ENCODE measurements at regions not wholly inside any gene's neighbourhood (a gene's known extent, or its start where the extent isn't known, plus 50 kb on each side); places are given as distances from the start of the nearest gene placed in this dataset.
"Not testable (repeated sequence)": the region's sequence is repeated elsewhere in the genome, so short reads cannot be mapped to it uniquely, and the experiment has no call there.

DNA sequence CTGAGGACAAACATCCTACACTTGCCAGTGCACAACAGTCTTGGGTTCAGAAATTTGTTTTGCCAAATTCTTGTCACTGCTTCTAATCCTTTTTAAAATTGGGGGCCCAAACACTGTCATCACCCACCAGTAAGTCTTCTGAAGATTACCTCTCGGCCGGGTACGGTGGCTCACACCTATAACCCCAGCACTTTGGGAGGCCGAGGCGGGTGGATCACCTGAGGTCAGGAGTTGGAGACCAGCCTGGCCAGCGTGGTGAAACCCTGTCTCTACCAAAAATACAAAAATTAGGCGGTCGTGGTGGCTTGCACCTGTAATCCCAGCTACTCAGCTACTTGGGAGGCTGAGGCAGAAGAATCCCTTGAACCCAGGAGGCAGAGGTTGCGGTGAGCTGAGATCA, 87.8 kb upstream of the DMRT1 start:
- TF ChIP-seq, protein P1, sequence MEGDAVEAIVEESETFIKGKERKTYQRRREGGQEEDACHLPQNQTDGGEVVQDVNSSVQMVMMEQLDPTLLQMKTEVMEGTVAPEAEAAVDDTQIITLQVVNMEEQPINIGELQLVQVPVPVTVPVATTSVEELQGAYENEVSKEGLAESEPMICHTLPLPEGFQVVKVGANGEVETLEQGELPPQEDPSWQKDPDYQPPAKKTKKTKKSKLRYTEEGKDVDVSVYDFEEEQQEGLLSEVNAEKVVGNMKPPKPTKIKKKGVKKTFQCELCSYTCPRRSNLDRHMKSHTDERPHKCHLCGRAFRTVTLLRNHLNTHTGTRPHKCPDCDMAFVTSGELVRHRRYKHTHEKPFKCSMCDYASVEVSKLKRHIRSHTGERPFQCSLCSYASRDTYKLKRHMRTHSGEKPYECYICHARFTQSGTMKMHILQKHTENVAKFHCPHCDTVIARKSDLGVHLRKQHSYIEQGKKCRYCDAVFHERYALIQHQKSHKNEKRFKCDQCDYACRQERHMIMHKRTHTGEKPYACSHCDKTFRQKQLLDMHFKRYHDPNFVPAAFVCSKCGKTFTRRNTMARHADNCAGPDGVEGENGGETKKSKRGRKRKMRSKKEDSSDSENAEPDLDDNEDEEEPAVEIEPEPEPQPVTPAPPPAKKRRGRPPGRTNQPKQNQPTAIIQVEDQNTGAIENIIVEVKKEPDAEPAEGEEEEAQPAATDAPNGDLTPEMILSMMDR (IDR thresholded peaks at IDR 0.05; ENCODE audit: extremely low read depth in 1 of 2, insufficient read depth in 1 of 2, low read depth in 1 of 2, low read length in 2 of 2) = not testable (repeated sequence)
- TF ChIP-seq POLR2A (IDR thresholded peaks at IDR 0.05; ENCODE audit: low read depth, low read length) = not testable (repeated sequence)

Measured in endothelial cell of umbilical vein (primary cell).